ENCODE measurements at regions not wholly inside any gene's neighbourhood (a gene's known extent, or its start where the extent isn't known, plus 50 kb on each side); places are given as distances from the start of the nearest gene placed in this dataset.

DNA sequence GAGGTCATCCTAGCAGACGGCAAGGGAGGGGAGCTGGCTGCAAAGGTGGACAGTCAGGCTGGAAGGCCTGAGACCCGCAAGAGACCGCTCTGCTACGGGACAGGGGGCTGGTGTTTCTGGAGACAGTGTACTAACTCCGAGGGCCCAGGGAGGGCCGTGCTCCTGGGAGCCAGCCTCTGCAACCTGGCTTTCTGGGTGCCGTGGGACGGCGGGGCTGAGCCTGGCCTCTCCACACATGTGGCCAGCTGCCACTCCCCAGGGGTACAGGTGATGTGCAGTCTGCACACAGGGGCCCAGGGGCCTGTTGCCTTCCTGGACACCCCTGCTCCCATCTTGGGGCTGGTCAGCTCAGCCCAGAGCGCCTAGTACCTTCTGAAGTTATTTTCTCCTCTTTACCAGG lies 92.2 kb downstream of the MRPL36 start:
- intact Hi-C loops (cut with micrococcal nuclease): no loop called here

DNA sequence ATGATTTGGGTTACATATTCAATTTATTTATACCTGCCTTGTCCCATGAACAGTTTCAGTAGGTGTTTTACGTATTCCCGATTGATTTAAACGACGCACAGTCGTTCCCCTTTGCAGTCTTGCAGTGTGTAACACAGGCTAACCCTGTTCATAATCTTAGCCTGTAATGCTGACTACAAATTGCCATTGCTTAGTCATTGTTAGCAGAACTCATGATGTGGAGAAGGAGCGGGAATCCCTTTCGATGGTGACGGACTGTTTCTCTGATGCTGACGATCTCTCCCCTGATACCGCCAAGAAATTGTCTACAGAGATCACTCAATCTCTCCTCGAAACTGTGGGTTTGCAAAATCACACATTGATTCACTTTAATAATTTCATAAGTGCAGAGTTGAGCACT lies 93.2 kb downstream of the MRPL36 start:
- intact Hi-C loops (cut with micrococcal nuclease): no loop called here

DNA sequence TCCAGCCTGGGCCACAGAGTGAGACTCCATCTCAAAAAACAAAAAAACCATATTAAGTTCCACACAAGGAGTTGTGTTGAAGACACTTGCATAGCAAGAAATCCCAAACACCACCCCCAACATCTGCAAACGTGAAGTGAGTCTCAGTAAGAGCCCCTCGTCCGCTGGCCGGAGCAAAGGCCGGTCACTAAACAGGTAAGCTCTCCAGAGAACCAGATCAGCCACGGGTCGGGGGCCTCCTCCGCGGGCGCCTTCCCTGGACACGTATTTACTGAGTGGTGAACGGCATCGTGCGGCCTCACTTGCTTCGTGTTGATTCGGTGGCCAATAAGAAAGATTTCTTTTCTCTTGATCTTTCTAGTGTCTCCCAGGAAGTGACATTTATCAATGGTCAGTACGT lies 93.6 kb downstream of the MRPL36 start:
- intact Hi-C loops (cut with micrococcal nuclease): no loop called here

DNA sequence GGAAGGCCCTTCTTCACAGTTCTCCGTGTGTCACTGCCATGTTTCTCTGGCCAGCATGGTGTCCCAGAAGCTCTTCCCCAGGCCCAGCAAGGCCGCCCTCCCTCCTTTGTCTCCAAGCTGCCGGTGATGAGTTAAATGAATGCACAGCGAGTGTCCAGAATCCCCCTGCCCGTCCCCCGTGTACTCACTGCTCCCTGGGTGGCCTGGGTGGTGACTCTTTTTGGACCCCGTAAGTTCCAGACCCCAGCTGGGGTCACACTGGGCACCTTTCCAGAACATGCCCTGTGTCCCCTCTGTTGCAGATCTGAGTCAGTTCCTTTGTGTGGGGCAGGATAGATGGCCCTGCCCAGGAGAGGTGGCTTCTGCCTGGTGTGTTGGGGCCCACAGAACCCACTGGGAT lies 95.0 kb downstream of the MRPL36 start:
- intact Hi-C loops (cut with micrococcal nuclease): no loop called here

DNA sequence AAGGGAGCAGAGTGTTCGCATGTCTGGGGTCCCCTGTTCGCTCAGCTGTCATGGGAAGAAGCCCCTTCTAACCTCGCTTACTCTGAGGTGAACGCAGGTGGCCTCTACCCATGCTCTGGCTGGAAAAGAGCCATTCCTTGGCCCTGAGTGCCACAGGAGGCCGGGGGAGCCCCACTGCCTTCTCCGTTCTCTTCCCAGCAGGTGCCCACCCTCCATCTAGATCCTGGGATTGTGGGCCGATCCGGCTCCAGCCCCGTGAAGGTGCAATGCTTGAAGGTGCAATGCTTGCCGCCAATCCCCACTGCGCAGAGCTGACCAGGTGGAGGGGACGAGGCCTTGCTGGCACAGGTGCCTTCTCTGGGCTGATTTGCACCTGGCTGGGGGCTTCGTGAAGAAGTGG lies 95.4 kb downstream of the MRPL36 start:
- intact Hi-C loops (cut with micrococcal nuclease): no loop called here

DNA sequence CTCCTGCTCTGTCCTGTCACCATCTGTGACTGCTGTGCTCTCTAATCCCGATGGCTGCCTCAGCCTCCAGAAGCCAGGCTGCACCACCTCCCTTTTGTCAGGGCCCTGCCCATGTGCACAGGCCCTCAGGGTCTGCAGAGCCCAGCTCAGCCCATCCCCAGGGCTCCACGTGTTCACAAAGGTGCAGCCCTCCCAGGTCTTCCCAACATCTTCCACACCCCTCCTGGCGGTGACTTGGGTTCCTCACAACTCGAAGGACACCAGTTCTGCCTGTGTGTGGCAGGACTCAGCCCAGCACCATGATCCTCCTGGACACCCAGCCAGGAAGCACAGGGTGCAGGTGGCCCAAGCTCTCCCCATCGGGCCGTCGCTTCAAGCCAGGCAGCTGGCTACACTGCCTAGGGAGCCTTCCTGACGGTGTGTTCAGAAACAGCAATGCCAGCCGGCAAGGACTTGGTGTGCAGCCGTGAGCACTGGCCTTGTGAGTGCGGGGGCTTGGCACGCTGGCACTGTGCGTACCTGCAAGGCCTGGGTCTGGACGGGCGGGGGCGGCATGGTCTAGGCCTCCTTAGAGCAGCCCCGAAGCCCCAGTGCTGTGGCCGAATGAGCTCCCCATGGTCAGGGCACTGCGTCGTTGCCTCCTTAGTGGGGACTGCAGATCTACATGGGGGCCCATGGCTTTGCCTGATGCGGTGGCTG lies 96.1 kb downstream of the MRPL36 start:
- intact Hi-C loops (cut with micrococcal nuclease): no loop called here

DNA sequence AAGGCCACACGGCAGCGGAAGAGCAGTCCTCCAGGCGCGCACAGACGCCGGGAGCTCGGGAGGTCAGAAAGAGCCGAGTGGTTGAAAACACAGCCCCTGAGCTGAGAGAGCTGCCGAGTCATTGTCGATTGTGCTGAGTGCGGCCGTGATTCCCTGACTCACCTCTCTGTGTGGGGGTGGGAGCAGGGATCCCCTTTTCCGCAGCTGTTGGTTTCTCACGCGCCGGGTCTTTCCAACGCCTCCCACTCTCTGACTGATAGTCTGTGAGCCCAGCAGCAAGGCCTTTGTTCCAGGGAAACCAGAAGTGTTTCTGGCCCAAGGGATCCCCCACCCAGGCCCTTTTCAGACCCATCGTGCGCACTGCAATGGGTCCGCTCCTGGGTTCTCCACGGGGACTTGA lies 97.3 kb downstream of the MRPL36 start:
- intact Hi-C loops (cut with micrococcal nuclease): no loop called here

DNA sequence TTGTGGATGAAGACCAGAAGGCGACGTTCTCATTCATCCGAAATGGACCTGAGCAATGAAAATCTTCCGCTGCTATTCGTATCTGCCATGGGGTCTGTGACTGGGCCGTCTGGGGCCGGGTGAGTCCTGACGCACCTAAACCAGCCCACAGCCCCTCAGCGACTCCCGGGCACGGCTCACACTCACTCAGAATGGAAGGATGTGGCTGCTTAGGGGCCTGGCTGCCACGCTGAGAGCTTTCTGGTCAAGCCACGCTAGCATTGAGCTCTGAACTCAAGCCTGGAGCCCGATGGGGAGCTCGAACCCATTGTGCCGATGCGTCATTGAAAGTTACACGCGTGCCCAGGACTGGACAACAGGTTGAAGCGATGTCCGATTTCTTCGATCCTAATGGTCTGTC lies 97.8 kb downstream of the MRPL36 start:
- intact Hi-C loops (cut with micrococcal nuclease): no loop called here

DNA sequence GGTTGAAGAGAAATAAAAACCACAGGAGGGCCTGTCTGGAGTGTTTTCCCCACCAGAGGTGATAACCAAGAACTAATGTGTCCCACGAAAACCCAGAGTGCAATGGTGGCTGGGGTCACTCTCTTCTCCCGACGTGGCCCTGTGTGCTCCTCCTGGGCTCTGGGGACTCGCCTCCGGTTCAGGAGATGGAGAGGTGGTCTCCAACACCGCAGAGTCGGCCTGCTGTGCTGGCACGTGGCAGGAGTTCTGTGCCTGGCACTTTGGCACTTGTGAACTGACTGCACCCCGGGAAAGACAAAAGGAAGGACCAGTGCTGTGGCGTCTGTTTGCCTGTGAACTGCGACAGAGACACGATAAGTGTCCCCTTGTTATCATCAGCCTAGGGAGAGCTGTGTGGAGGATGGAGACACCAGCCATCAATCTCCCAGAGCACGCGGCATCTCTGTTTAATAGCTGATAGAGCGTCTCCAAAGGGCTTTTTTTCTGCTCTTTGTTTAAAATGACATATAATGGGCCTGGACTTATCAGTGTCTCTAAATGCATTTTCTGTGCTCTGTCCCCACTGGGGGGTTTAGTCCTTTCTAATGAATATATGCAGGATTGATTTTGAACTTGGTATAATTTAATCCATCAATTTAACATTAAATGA lies 98.3 kb downstream of the MRPL36 start:
- intact Hi-C loops (cut with micrococcal nuclease): no loop called here

DNA sequence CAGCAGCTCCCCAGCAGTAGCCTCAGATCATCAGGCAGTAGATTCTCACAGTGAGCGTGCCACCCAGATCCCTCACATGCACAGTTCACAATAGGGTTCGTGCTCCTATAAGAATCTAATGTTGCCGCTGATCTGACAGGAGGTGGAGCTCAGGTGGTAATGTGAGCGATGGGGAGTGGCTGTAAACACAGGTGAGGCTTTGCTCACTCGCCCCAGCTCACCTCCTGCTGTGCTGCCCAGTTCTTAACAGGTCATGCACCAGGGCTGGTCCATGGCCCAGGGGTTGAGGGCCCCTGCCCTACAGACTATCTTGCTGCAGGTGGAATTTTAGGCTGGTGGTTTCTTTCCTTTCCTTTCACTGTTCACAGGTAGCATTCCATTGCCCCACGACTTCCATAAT lies 100.2 kb downstream of the MRPL36 start:
- intact Hi-C loops (cut with micrococcal nuclease): no loop called here

DNA sequence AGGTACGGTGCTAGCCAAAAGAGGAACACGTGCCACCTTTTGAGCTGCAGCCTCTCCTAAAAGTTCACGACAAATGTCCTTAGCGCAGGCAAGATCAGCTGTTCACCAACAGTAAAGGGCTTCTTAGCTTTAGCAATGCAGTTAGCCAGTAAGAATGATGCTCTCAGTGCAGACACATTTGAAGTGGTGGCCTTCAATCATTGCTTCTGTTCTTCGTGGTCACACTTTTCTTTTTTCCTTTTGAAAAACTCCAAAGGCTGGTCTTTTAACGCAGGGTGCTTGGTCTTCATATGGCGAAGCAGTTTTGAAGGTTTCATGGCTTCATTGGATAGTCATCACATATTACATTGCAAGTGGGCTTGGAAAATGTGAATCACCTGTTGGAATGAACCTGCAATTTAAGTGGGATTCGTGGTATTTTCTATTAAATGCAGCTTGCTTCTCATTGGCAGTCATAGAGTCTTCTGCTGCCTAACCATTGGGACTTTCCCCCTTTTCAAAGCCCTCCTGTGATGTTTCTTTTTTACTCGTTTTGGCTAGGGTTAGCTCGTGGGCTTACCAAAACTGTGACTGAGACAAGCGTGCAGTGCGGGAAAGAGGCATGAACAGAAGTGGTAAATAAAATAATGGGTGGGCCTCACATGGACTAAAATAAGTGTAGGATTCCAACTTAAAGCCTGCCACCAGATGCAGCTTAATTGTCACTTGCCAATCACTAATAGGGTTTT lies 100.9 kb downstream of the MRPL36 start:
- intact Hi-C loops (cut with micrococcal nuclease): no loop called here

DNA sequence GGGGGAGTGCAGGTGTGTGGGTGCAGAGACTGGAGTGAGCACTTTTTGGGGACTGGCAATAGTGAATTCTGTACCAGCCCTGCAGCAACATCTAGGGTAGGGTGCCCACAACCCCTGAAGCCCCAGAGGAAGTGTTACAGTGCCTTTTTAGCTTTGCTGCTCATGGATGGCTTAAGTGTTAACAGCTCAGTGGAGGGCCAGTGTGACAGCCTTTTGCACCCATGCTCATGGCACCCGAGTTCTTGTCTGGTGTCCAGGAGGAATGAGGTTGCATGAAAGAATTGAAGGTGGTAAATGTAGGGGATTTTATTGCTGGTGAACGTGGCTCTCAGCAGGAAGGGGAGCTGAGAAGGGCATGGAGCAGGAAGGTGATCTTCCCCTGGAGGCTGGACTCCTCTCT lies 107.3 kb downstream of the MRPL36 start:
- intact Hi-C loops (cut with micrococcal nuclease): no loop called here

DNA sequence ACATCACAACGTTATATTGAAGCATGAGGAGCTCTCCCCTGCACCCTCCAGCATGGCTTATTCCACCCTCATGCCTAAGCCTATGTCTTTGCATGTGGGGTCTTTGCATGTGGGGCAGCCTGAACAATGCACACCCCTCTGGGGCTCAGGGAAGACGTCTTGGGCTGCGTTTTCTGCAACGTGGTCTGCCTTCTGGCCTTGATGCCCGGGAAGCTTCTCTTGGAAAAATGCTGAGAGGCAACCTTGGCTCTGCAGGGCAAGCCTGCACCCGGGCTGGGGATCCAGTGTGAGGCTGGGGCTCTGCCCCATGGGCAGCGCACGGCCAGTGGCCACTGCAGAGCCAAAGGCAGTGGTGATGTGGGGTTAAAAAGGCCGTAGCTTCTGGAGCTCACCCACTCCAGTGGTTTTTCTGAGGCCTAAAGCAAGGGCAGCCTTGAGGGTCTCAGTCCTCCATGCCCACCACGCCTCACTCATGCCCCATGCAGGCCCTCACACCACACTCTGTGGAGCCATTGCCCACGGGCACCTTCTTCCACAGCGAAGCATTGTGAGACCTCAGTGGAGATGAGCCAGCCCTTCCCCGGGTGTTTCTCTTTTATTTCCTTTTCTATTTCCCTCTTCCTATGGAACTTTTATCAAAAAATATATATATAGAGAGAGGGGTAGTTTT lies 112.2 kb downstream of the MRPL36 start:
- intact Hi-C loops (cut with micrococcal nuclease): no loop called here

DNA sequence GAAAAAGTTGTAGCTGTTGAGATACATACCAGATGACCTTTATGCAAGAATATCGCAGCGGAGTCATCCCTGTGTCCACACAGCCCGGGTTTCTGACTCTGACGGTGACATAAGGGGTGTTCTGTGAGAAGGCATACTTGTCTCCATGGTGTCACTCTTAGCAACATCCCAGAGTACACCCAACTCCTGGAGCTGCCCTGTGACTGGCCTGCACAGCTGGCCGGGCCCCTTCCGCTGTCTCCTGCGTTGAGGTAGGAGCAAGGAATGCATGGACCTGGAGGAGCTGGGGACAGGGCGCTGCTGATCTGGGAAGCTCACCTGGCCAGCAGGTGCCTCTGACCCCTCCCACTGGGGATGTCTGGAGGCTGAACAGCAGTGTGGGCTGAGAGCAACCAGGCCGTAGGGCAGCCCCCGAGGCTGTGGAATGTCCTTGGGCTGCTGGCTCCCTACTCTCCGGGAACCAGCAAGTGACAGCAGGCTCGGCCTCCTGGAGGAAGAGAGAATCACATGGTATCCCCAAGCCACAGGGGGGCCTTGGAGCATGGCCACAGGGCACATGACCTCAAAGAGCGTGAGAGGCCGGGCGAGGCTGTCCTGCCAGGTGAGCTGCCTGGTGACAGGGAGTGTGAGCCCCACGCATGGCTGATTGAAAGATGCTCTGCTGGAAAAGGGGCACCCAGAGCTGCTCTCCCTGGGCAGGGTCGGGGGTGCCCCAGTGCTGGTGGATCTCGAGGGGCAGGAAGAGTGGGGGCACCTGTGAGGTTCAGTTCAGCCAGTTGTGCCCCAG lies 113.4 kb downstream of the MRPL36 start:
- intact Hi-C loops (cut with micrococcal nuclease): no loop called here

DNA sequence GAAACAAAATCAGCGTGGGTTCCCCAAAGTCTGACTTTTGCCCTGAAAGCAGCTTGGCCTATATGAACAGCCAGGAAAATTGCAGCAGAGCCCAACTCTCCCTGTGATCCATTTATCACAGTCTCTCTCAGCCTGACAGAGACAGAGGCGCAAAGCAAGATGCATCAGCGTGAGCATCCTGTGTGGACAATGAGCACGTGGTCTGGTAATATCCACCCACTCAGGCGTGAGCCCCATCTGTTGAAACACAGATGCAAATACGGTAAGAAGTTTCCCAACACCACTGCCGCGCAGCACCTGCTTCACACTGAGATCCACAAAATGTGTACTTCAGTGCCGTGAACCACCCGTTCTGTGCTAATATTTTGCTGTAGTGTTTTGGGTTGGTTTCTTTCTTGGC lies 114.6 kb downstream of the MRPL36 start:
- intact Hi-C loops (cut with micrococcal nuclease): no loop called here

DNA sequence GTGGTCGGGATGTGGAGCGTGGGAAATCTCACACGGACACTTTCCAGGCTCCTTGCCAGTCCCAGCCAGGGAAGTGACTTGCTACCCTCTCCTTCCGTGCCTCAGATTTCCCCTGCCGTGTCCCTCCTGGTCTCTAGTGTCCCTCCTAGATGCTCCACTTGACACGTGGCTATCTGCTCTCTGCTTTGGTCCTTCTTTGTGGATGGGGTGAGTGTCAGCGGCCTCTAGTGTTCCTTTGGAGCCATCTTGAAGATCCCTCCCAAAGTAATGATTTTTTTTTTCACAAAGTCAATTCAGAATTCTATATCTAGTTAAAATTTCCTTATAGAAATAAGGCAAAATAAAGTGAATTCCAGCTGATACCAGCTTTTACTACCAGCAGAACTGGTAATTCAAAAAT lies 117.7 kb downstream of the MRPL36 start:
- intact Hi-C loops (cut with micrococcal nuclease): no loop called here

DNA sequence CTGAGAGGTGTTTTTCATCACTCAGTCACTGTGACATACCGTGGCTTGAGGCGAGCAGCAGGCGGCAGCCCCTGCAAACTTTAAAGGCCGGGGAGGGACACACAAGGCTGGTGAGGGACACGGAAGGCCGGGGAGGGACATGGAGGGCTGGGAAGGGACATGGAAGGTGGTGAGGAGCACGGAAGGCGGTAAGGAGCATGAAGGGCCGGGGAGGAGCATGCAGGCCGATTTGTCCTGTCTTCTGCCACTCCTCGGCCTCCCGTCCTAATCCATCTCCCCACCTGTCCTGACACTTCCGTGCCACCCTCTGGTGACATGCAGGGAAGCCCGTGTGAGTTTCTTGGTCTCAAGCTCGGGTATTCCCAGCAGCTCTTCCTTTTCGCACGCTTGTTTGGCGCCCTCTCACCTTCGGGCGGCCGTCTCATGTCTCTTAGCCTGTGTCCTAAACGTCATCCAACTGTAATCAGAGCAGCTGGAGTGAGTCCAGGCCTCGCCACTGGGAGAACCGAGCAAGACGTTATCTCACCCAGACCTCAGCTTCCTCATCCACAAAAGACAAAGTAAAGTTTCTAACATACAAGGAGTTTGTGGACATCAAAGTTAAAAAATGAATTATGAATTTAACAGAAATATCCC lies 126.5 kb downstream of the MRPL36 start:
- intact Hi-C loops (cut with micrococcal nuclease): no loop called here

DNA sequence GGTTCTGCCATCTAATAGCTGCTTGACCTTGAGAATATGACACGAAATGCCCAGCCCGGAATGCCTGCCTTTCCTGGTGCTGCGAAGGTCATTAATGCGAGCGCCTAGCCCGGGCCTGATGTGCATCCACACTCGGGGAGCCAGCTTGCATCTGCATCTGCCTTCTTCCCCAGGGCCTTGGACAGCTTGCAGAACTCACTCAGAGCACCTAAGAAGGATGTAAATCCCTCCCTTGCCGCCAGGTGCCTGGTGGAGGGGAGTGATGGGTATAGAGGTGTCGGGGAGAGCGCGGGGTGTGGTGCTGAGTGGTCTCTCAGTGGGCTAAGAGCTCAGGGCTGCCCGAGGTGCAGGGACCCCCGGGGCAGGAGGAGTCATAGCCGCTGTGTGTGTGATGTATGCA lies 127.2 kb downstream of the MRPL36 start:
- intact Hi-C loops (cut with micrococcal nuclease): no loop called here

DNA sequence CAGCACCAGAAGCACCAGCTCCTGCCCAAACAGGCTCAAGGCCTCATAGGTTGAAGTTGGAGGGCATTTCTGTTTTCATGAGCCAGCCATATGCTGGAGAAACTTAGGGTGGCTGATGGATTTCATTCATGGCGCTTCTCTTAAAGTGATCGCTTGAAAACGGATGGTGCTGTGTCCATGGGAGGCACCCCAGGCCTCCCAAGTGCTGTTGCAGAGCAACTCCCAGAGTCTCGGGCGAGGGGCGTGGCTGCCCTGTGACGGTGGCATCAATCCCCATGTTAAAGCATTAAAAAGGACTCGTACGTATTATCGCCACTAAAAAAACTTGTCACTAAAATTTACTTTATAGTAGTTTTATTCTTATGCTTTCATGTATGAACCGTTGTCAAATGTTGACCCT lies 128.3 kb downstream of the MRPL36 start:
- intact Hi-C loops (cut with micrococcal nuclease): no loop called here

DNA sequence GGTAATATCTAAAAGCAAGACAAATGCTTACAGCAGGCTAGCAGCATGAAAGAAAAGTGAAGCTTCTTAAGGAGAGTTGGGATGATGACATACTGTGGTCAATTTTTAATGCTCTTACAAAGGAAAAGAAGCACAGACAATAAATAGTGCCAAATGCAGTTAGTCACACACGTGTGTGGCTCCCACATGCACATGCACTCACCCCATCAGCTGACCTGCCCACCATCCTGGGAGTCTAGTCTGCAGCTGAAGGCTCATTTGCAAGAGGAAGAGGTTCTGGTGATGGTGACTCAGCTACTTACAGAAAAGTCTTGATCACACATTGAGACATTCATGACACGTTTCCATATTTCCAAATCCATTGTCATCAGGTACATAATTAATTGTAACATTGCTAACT lies 129.3 kb downstream of the MRPL36 start:
- intact Hi-C loops (cut with micrococcal nuclease): no loop called here
